Activated CD8-positive, alpha-beta T cell treated with anti-CD3 and anti-CD28 coated beads for 36 hours (primary cell): ENCODE measurements at regions not wholly inside any gene's neighbourhood (a gene's known extent, or its start where the extent isn't known, plus 50 kb on each side); places are given as distances from the start of the nearest gene placed in this dataset.

Experiments
- ATAC-seq: fragments of 200-7000 bp; cut with Tn5 transposase; one replicate; pipeline ENCODE4 v1.10.0; 2021; ENCODE audit warnings: mild to moderate bottlenecking, moderate library complexity
- CTCF ChIA-PET: fragments of 350-600 bp; sonication (Branson Sonifier 250); formaldehyde crosslinking; loops from one replicate; lab custom pipeline; 2021; ENCODE audit warnings: antibody characterized with exemption; lab: Charles Lee
- POLR2A ChIA-PET: fragments of 350-600 bp; sonication (Branson Sonifier 250); formaldehyde crosslinking; loops from one replicate; lab custom pipeline; 2021; ENCODE audit warnings: antibody characterized with exemption; lab: Charles Lee
- DNase-seq: peaks from one replicate; pipeline ENCODE4 v3.0.0-alpha.2; 2020
- H3K27ac Mint-ChIP-seq: one replicate; pipeline ENCODE4 v1.8.0; 2021; ENCODE audit warnings: mild to moderate bottlenecking, mixed read lengths
- H3K27me3 Mint-ChIP-seq: one replicate; pipeline ENCODE4 v1.8.0; 2021; ENCODE audit warnings: mixed read lengths
- H3K36me3 Mint-ChIP-seq: one replicate; pipeline ENCODE4 v1.8.0; 2021; ENCODE audit warnings: low read depth, mixed read lengths
- H3K4me1 Mint-ChIP-seq: one replicate; pipeline ENCODE4 v1.8.0; 2021; ENCODE audit warnings: low read depth, mixed read lengths
- H3K4me3 Mint-ChIP-seq: one replicate; pipeline ENCODE4 v1.8.0; 2021; ENCODE audit warnings: mild to moderate bottlenecking, moderate library complexity, mixed read lengths
- H3K9me3 Mint-ChIP-seq: one replicate; pipeline ENCODE4 v1.8.0; 2021; ENCODE audit warnings: mixed read lengths
- intact Hi-C: fragments of 100-400 bp; cut with micrococcal nuclease; formaldehyde crosslinking; loops from one replicate; pipeline ENCODE4 v1.10.0; 2022
- TF ChIP-seq, protein P1 (sequence below): fragments of 200-600 bp; IDR thresholded peaks from one replicate; pipeline ENCODE4 v1.8.0; 2022; ENCODE audit warnings: antibody characterized with exemption, mild to moderate bottlenecking

- ChIA-PET POLR2A (no interaction called here), CTCF (interaction anchor here (1.2 to 2.4 kb wide), 2 partner anchors 11 to 31 kb away, joined by 3 to 10 read pairs; no protein-coding TSS in a partner anchor)
- TF ChIP-seq, protein P1, sequence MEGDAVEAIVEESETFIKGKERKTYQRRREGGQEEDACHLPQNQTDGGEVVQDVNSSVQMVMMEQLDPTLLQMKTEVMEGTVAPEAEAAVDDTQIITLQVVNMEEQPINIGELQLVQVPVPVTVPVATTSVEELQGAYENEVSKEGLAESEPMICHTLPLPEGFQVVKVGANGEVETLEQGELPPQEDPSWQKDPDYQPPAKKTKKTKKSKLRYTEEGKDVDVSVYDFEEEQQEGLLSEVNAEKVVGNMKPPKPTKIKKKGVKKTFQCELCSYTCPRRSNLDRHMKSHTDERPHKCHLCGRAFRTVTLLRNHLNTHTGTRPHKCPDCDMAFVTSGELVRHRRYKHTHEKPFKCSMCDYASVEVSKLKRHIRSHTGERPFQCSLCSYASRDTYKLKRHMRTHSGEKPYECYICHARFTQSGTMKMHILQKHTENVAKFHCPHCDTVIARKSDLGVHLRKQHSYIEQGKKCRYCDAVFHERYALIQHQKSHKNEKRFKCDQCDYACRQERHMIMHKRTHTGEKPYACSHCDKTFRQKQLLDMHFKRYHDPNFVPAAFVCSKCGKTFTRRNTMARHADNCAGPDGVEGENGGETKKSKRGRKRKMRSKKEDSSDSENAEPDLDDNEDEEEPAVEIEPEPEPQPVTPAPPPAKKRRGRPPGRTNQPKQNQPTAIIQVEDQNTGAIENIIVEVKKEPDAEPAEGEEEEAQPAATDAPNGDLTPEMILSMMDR = no peak
- no peaks in the 10 kb centered on the region for H3K27me3 Mint-ChIP-seq
- H3K27ac Mint-ChIP-seq = no peak overlapping the region
- no peak overlapping the region for H3K4me3 Mint-ChIP-seq
- ATAC-seq (no peak), DNase-seq (no peak)
- H3K4me1 Mint-ChIP-seq = peaks cover 4% of the 10 kb centered on the region
- no peaks in the 10 kb centered on the region for H3K9me3 Mint-ChIP-seq
- H3K36me3 Mint-ChIP-seq = no peaks in the 10 kb centered on the region
- intact Hi-C loops = no loop called here
Measured at GRCh38 chr2:88842656-88843460, 151.4 kb downstream of the RPIA start.

DNA sequence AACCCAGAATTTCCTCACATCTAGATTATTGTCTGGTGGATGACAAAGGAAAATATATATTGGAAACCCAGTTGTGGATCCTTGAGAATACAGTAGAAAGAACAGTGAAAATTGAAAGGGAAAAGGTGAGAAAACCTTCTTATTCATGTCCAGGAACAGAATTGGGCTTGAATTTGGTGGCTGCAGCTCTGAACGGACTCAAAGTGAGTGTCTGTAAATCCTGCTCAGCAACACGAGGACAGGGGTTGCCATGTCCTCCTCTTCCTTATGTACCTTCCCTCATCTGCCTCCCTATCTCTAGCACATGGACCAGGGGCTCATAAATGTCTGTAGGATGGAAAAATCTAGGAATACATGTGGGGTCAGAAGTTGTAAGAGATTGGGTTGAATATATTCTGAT, 152.2 kb downstream of the RPIA start:
- DNase-seq (no peak), ATAC-seq (no peak)
- ChIA-PET POLR2A (no interaction called here), CTCF (interaction anchor here (2.4 kb wide), 1 partner anchor 11 kb away, joined by 10 read pairs; no protein-coding TSS in a partner anchor)
- H3K27me3 Mint-ChIP-seq = peaks cover 3% of the 10 kb centered on the region
- no peak overlapping the region for H3K27ac Mint-ChIP-seq
- intact Hi-C loops = no loop called here
- no peaks in the 10 kb centered on the region for H3K36me3 Mint-ChIP-seq
- TF ChIP-seq, protein P1 = no peak
- peaks cover 2% of the 10 kb centered on the region for H3K4me1 Mint-ChIP-seq
- no peaks in the 10 kb centered on the region for H3K9me3 Mint-ChIP-seq
- H3K4me3 Mint-ChIP-seq = no peak overlapping the region

- intact Hi-C loops = no loop called here
- DNase-seq (no peak), ATAC-seq (no peak)
- ChIA-PET POLR2A (no interaction called here), CTCF (no interaction called here)
- Mint-ChIP-seq H3K4me3 (no peak overlapping the region), H3K9me3 (no peaks in the 10 kb centered on the region), H3K27ac (no peak overlapping the region), H3K27me3 (peaks cover 5% of the 10 kb centered on the region), H3K36me3 (no peaks in the 10 kb centered on the region), H3K4me1 (no peaks in the 10 kb centered on the region)
- TF ChIP-seq, protein P1 = no peak
Measured at GRCh38 chr2:88844960-88845359, 153.5 kb downstream of the RPIA start.

DNA sequence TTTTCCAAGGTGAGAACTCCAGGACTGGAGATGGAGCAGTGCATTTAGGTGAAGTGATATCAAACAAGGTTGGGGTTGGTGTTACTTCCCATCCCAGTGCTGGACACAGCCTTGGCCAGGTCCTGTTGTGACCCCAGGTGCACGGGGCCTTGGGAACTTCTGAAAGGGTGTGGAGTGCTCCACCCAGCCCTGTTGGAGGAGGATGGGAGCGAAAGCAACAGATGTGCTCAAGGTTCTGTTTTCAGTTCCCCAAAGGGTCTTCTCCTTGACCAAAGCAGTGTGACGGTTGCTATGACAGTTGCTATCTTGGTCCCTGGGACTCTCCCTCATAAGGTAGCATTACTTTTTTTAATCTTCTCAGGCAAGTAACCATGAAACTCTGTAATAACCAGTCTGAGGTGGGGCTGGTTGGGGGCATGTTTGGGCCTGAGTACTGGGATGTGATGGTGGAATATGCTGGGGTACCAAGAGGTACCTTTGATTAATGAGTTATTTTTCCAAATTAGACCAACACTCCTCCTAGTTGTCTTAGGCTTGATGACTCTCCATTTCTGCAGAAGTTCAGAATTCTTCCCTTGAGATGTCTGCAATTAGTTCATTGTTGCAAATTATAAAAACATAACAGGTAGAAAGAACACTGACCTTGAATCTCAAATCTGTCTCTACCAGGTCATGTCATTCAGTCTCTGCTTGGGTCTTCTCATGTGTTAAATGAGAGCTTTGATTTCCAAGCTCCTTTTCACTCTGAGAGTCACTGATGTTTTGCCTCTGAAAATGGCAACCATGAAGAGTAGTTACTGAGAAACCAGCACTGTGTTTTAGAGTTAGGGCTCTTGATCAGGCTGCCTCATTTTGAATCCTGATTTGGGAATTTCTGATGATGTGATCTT, 154.5 kb downstream of the RPIA start:
- no peak overlapping the region for H3K27ac Mint-ChIP-seq
- ChIA-PET CTCF (interaction anchor here (1.4 to 1.5 kb wide), 2 partner anchors 13 to 28 kb away, joined by 3 read pairs; no protein-coding TSS in a partner anchor), POLR2A (interaction anchor here (0.7 to 1.0 kb wide), 2 partner anchors 15 to 20 kb away, joined by 3 read pairs; no protein-coding TSS in a partner anchor)
- no peaks in the 10 kb centered on the region for H3K9me3 Mint-ChIP-seq
- H3K36me3 Mint-ChIP-seq = no peaks in the 10 kb centered on the region
- no peak for DNase-seq
- no peak for ATAC-seq
- TF ChIP-seq, protein P1 = no peak
- intact Hi-C loops = no loop called here
- peaks cover 5% of the 10 kb centered on the region for H3K27me3 Mint-ChIP-seq
- no peaks in the 10 kb centered on the region for H3K4me1 Mint-ChIP-seq
- H3K4me3 Mint-ChIP-seq = no peak overlapping the region
